GM23338 (cell line): ENCODE measurements at regions not wholly inside any gene's neighbourhood (a gene's known extent, or its start where the extent isn't known, plus 50 kb on each side); places are given as distances from the start of the nearest gene placed in this dataset.

ENCODE experiments used
- ATAC-seq: fragments of 200-7000 bp; cut with Tn5 transposase; 3 replicates; pipeline ENCODE4 v1.9.1; 2020
- DNase-seq: peaks from one replicate; pipeline ENCODE4 v3.0.0-alpha.2; 2015; ENCODE audit warnings: low spot score
- H2AFZ ChIP-seq: fragments of 200-600 bp; sonication (generic); 2 replicates; pipeline ENCODE4 v1.8.0; 2016; ENCODE audit warnings: antibody characterized with exemption, mild to moderate bottlenecking, moderate library complexity
- H3F3A ChIP-seq: fragments of 200-600 bp; sonication (generic); replicated peaks from 2 replicates; pipeline ENCODE4 v1.8.0; 2017; ENCODE audit warnings: antibody characterized with exemption, mixed run types, low read depth
- H3K27ac ChIP-seq: fragments of 200-600 bp; sonication (generic); 2 replicates; pipeline ENCODE4 v1.6.1; 2016; ENCODE audit warnings: low read depth
- H3K27me3 ChIP-seq: fragments of 200-600 bp; sonication (generic); 2 replicates; pipeline ENCODE4 v1.8.0; 2016; ENCODE audit warnings: mild to moderate bottlenecking, mixed run types, moderate library complexity; ENCODE audit not compliant: insufficient read depth
- H3K36me3 ChIP-seq: fragments of 200-600 bp; sonication (generic); 2 replicates; pipeline ENCODE4 v1.8.0; 2016; ENCODE audit warnings: mild to moderate bottlenecking; ENCODE audit not compliant: insufficient read depth
- H3K4me1 ChIP-seq: fragments of 200-600 bp; sonication (generic); 2 replicates; pipeline ENCODE4 v1.8.0; 2016; ENCODE audit warnings: mild to moderate bottlenecking, moderate library complexity; ENCODE audit not compliant: insufficient read depth
- H3K4me2 ChIP-seq: fragments of 200-600 bp; sonication (generic); 2 replicates; pipeline ENCODE4 v1.7.1; 2017; ENCODE audit warnings: mixed run types
- H3K4me3 ChIP-seq: fragments of 200-600 bp; sonication (generic); 2 replicates; pipeline ENCODE4 v1.6.1; 2016; ENCODE audit warnings: mixed run types
- H3K79me2 ChIP-seq: fragments of 200-600 bp; sonication (generic); replicated peaks from 2 replicates; pipeline ENCODE4 v1.8.0; 2017; ENCODE audit warnings: mild to moderate bottlenecking; ENCODE audit not compliant: insufficient read depth
- H3K9me2 ChIP-seq: fragments of 200-600 bp; sonication (generic); 2 replicates; pipeline ENCODE4 v1.8.0; 2017; ENCODE audit not compliant: insufficient read depth
- H4K20me1 ChIP-seq: fragments of 200-600 bp; sonication (generic); replicated peaks from 2 replicates; pipeline ENCODE4 v1.8.0; 2017; ENCODE audit warnings: mild to moderate bottlenecking; ENCODE audit not compliant: insufficient read depth
- H3K27ac Mint-ChIP-seq: 2 replicates; pipeline ENCODE4 v1.8.0; 2020; ENCODE audit warnings: inconsistent platforms, mild to moderate bottlenecking, moderate library complexity, mixed read lengths
- H3K27me3 Mint-ChIP-seq: 3 replicates; pipeline ENCODE4 v1.8.0; 2022; ENCODE audit warnings: low read depth, mild to moderate bottlenecking, moderate library complexity, mixed read lengths, inconsistent platforms; ENCODE audit not compliant: insufficient read depth, poor library complexity
- H3K36me3 Mint-ChIP-seq: 3 replicates; pipeline ENCODE4 v1.8.0; 2021; ENCODE audit warnings: low read depth, mild to moderate bottlenecking, inconsistent platforms, moderate library complexity, mixed read lengths
- H3K4me1 Mint-ChIP-seq: 3 replicates; pipeline ENCODE4 v1.8.0; 2020; ENCODE audit warnings: mild to moderate bottlenecking, inconsistent platforms, mixed read lengths
- H3K4me3 Mint-ChIP-seq: 3 replicates; pipeline ENCODE4 v1.8.0; 2021; ENCODE audit warnings: moderate library complexity, mild to moderate bottlenecking, inconsistent platforms, mixed read lengths
- H3K9me3 Mint-ChIP-seq: 3 replicates; pipeline ENCODE4 v1.8.0; 2020; ENCODE audit warnings: moderate library complexity, mild to moderate bottlenecking, inconsistent platforms, mixed read lengths
- CREB1 ChIP-seq: fragments of 250-450 bp; sonication (Bioruptor Pico); IDR thresholded peaks from 2 replicates; pipeline ENCODE4 v1.5.0; 2020; ENCODE audit warnings: low read depth, mild to moderate bottlenecking, moderate library complexity
- EZH2 ChIP-seq: fragments of 200-600 bp; sonication (generic); IDR thresholded peaks from one replicate; pipeline ENCODE4 v1.8.0; 2017; ENCODE audit warnings: antibody characterized with exemption, mild to moderate bottlenecking, low read depth; ENCODE audit not compliant: unreplicated experiment
- JUNB ChIP-seq: IDR thresholded peaks from one replicate; pipeline ENCODE4 v1.6.1; 2016; ENCODE audit warnings: antibody characterized with exemption; ENCODE audit not compliant: unreplicated experiment
- POLR2AphosphoS5 ChIP-seq: IDR thresholded peaks from 2 replicates; pipeline ENCODE4 v1.6.1; 2016; ENCODE audit warnings: antibody characterized with exemption, low read depth
- STAT1 ChIP-seq: IDR thresholded peaks from one replicate; pipeline ENCODE4 v1.6.1; 2016; ENCODE audit warnings: antibody characterized with exemption; ENCODE audit not compliant: unreplicated experiment
- ZNF114 ChIP-seq: fragments of 250-450 bp; sonication (Bioruptor Pico); IDR thresholded peaks from 2 replicates; pipeline ENCODE4 v1.5.0; 2020; ENCODE audit warnings: mild to moderate bottlenecking, moderate library complexity
- ZNF331 ChIP-seq: fragments of 250-450 bp; sonication (Bioruptor Pico); IDR thresholded peaks from 2 replicates; pipeline ENCODE4 v1.5.0; 2020; ENCODE audit warnings: low read depth, mild to moderate bottlenecking, moderate library complexity
- TF ChIP-seq, protein P1 (sequence below): fragments of 250-450 bp; sonication (Bioruptor Pico); IDR thresholded peaks from 2 replicates; pipeline ENCODE4 v1.5.0; 2020; ENCODE audit warnings: mild to moderate bottlenecking, moderate library complexity
- TF ChIP-seq, protein P2 (sequence below): IDR thresholded peaks from 2 replicates; pipeline ENCODE4 v1.6.1; 2016; ENCODE audit warnings: antibody characterized with exemption
- TF ChIP-seq, protein P3 (sequence below), 2 experiments: fragments of 200-600 bp in 1 of 2; sonication (generic) in 1 of 2; conservative IDR thresholded peaks; 2 replicates each; pipeline versions ENCODE4 v1.5.1 to v1.6.1; 2016 to 2017; ENCODE audit warnings: antibody characterized with exemption in 2 of 2, low read depth in 2 of 2, mild to moderate bottlenecking in 2 of 2, moderate library complexity in 1 of 2

DNA sequence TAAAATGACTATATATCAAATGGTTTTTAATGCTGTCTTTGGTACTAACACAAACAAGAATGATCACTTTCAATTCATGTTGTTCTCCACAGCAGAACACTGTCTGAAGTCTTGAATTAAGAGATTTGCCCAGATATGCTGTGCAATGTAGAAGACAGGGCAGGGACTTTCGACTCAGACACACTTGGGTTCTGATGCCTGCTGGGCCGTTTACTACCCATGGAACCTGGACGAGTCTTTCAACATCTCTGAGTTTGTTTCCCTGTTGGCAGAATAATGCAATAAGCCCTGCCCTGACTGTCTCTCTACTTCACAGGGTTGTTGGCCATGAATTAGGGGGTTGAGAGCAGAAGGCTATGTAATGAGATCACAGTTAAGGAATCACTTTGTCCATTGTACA is 162.6 kb upstream of the TMPO start (continued):
- TF ChIP-seq, protein P1, sequence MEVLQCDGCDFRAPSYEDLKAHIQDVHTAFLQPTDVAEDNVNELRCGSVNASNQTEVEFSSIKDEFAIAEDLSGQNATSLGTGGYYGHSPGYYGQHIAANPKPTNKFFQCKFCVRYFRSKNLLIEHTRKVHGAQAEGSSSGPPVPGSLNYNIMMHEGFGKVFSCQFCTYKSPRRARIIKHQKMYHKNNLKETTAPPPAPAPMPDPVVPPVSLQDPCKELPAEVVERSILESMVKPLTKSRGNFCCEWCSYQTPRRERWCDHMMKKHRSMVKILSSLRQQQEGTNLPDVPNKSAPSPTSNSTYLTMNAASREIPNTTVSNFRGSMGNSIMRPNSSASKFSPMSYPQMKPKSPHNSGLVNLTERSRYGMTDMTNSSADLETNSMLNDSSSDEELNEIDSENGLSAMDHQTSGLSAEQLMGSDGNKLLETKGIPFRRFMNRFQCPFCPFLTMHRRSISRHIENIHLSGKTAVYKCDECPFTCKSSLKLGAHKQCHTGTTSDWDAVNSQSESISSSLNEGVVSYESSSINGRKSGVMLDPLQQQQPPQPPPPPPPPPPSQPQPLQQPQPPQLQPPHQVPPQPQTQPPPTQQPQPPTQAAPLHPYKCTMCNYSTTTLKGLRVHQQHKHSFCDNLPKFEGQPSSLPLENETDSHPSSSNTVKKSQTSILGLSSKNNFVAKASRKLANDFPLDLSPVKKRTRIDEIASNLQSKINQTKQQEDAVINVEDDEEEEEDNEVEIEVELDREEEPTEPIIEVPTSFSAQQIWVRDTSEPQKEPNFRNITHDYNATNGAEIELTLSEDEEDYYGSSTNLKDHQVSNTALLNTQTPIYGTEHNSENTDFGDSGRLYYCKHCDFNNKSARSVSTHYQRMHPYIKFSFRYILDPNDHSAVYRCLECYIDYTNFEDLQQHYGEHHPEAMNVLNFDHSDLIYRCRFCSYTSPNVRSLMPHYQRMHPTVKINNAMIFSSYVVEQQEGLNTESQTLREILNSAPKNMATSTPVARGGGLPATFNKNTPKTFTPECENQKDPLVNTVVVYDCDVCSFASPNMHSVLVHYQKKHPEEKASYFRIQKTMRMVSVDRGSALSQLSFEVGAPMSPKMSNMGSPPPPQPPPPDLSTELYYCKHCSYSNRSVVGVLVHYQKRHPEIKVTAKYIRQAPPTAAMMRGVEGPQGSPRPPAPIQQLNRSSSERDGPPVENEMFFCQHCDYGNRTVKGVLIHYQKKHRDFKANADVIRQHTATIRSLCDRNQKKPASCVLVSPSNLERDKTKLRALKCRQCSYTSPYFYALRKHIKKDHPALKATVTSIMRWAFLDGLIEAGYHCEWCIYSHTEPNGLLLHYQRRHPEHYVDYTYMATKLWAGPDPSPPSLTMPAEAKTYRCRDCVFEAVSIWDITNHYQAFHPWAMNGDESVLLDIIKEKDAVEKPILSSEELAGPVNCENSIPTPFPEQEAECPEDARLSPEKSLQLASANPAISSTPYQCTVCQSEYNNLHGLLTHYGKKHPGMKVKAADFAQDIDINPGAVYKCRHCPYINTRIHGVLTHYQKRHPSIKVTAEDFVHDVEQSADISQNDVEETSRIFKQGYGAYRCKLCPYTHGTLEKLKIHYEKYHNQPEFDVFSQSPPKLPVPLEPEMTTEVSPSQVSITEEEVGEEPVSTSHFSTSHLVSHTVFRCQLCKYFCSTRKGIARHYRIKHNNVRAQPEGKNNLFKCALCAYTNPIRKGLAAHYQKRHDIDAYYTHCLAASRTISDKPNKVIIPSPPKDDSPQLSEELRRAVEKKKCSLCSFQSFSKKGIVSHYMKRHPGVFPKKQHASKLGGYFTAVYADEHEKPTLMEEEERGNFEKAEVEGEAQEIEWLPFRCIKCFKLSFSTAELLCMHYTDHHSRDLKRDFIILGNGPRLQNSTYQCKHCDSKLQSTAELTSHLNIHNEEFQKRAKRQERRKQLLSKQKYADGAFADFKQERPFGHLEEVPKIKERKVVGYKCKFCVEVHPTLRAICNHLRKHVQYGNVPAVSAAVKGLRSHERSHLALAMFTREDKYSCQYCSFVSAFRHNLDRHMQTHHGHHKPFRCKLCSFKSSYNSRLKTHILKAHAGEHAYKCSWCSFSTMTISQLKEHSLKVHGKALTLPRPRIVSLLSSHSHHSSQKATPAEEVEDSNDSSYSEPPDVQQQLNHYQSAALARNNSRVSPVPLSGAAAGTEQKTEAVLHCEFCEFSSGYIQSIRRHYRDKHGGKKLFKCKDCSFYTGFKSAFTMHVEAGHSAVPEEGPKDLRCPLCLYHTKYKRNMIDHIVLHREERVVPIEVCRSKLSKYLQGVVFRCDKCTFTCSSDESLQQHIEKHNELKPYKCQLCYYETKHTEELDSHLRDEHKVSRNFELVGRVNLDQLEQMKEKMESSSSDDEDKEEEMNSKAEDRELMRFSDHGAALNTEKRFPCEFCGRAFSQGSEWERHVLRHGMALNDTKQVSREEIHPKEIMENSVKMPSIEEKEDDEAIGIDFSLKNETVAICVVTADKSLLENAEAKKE, result no peak
- TF ChIP-seq ZNF331 (CRISPR knock-in tag), result no peak

DNA sequence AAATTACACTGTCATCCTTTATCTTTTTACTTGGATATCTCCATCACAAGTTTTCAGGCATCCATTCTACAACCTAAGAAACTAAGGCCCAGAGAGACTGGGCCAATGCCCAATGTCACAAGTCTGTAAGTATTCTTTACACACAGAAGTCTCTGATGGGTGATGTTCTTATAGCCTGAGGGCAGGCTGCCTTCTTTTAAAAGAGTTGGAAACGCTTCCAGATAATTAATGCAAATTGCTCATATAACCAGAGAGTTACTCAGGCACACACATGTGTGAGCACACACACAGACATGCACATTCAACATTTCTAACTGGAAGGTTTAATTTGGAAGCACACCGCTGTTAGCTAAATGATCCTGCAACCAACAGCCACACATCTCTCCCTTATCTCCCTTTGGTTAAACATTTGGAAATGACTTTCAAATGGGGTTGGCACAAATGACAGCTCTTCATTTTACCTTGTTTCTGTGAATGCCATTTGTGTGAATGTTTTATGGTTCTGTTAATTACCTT is 160.8 kb upstream of the TMPO start:
- H3K4me2 ChIP-seq, result no peak overlapping the region
- Mint-ChIP-seq H3K4me3 (no peak overlapping the region), H3K4me1 (peaks cover 8% of the 10 kb centered on the region), H3K9me3 (no peaks in the 10 kb centered on the region), H3K36me3 (no peaks in the 10 kb centered on the region), H3K27me3 (no peaks in the 10 kb centered on the region), H3K27ac (no peak overlapping the region)
- ATAC-seq (no peak), DNase-seq (no peak)
- H3K4me3 ChIP-seq, result no peak overlapping the region
- H4K20me1 ChIP-seq, result no peaks in the 10 kb centered on the region
- no peak overlapping the region for H3K27ac ChIP-seq
- no peak overlapping the region for H2AFZ ChIP-seq
- no peaks in the 10 kb centered on the region; the same call in 1 of the 2 replicates for H3K9me2 ChIP-seq
- peaks cover 7% of the 10 kb centered on the region; the same call in 1 of the 2 replicates for H3K4me1 ChIP-seq
- no peaks in the 10 kb centered on the region for H3K79me2 ChIP-seq
- H3K27me3 ChIP-seq, result no peaks in the 10 kb centered on the region
- H3F3A ChIP-seq, result no peaks in the 10 kb centered on the region
- H3K36me3 ChIP-seq, result no peaks in the 10 kb centered on the region
- TF ChIP-seq CREB1 (CRISPR knock-in tag), result no peak
- TF ChIP-seq, protein P2, sequence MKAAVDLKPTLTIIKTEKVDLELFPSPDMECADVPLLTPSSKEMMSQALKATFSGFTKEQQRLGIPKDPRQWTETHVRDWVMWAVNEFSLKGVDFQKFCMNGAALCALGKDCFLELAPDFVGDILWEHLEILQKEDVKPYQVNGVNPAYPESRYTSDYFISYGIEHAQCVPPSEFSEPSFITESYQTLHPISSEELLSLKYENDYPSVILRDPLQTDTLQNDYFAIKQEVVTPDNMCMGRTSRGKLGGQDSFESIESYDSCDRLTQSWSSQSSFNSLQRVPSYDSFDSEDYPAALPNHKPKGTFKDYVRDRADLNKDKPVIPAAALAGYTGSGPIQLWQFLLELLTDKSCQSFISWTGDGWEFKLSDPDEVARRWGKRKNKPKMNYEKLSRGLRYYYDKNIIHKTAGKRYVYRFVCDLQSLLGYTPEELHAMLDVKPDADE, result no peak
- TF ChIP-seq, protein P3, sequence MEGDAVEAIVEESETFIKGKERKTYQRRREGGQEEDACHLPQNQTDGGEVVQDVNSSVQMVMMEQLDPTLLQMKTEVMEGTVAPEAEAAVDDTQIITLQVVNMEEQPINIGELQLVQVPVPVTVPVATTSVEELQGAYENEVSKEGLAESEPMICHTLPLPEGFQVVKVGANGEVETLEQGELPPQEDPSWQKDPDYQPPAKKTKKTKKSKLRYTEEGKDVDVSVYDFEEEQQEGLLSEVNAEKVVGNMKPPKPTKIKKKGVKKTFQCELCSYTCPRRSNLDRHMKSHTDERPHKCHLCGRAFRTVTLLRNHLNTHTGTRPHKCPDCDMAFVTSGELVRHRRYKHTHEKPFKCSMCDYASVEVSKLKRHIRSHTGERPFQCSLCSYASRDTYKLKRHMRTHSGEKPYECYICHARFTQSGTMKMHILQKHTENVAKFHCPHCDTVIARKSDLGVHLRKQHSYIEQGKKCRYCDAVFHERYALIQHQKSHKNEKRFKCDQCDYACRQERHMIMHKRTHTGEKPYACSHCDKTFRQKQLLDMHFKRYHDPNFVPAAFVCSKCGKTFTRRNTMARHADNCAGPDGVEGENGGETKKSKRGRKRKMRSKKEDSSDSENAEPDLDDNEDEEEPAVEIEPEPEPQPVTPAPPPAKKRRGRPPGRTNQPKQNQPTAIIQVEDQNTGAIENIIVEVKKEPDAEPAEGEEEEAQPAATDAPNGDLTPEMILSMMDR (conservative IDR thresholded peaks at IDR 0.05; ENCODE audit: low read depth in 2 of 2), result no peak
- TF ChIP-seq ZNF114 (CRISPR knock-in tag), result no peak
- no peak for TF ChIP-seq EZH2
- no peak for TF ChIP-seq STAT1
- TF ChIP-seq JUNB, result no peak
- TF ChIP-seq POLR2AphosphoS5, result no peak
- TF ChIP-seq ZNF331 (CRISPR knock-in tag), result no peak
